Esophagus muscularis mucosa (tissue), 4 donors: ENCODE measurements at regions not wholly inside any gene's neighbourhood (a gene's known extent, or its start where the extent isn't known, plus 50 kb on each side); places are given as distances from the start of the nearest gene placed in this dataset.

ENCODE experiments used
- DNase-seq: peaks from one replicate; pipeline ENCODE4 v3.0.0-alpha.2; 2017; ENCODE audit errors: extremely low spot score
- H3K27ac ChIP-seq, 4 donors: fragments of 200-600 bp; sonication (generic); replicated peaks in 1 of 4; 1 replicate in 3 of 4; 2 replicates in 1 of 4; pipeline ENCODE4 v1.5.1; 2016 to 2019; ENCODE audit warnings: mild to moderate bottlenecking in 1 of 4
- H3K27me3 ChIP-seq, 4 donors: fragments of 200-600 bp; sonication (generic); one replicate each; pipeline versions ENCODE4 v1.5.1 to v1.6.0; 2016 to 2019
- H3K36me3 ChIP-seq, 4 donors: fragments of 200-600 bp; sonication (generic); one replicate each; pipeline ENCODE4 v1.5.1; 2016 to 2019
- H3K4me1 ChIP-seq, 4 donors: fragments of 200-600 bp; sonication (generic); one replicate each; pipeline ENCODE4 v1.5.1; 2016 to 2019
- H3K4me3 ChIP-seq, 4 donors: fragments of 200-600 bp; sonication (generic); 1 replicate in 2 of 4; 2 replicates in 2 of 4; pipeline ENCODE4 v1.5.1; 2016 to 2019; ENCODE audit warnings: mild to moderate bottlenecking in 4 of 4, moderate library complexity in 1 of 4
- H3K9me3 ChIP-seq, 4 donors: fragments of 200-600 bp; sonication (generic); 1 replicate in 3 of 4; 2 replicates in 1 of 4; pipeline ENCODE4 v1.5.1; 2016 to 2019
- EP300 ChIP-seq: sonication (generic); formaldehyde crosslinking; IDR thresholded peaks from one replicate; pipeline ENCODE4 v1.6.1; 2017; ENCODE audit warnings: antibody characterized with exemption
- POLR2A ChIP-seq: fragments of 450-650 bp; IDR thresholded peaks from one replicate; pipeline ENCODE4 v1.6.1; 2017; ENCODE audit warnings: antibody characterized with exemption, moderate library complexity, mild to moderate bottlenecking, low read depth
- POLR2AphosphoS5 ChIP-seq, 2 donors: sonication (generic); formaldehyde crosslinking; IDR thresholded peaks; one replicate each; pipeline ENCODE4 v1.6.1; 2017; ENCODE audit warnings: antibody characterized with exemption in 2 of 2
- WGBS: methylation state at CpG from one replicate; pipeline ENCODE4 v1.1.5; 2018; 5-methylcytosine and 5-hydroxymethylcytosine counted together
- intact Hi-C: fragments of 100-400 bp; cut with DNase I; formaldehyde crosslinking; loops from one replicate; pipeline ENCODE4 v1.15.1; 2023
- TF ChIP-seq, protein P1 (sequence below), 3 experiments: fragments of 200-600 bp in 2 of 3; fragments of 450-650 bp in 1 of 3; sonication (generic) in 2 of 3; IDR thresholded peaks; one replicate each; pipeline ENCODE4 v1.5.1; 2017 to 2019; ENCODE audit warnings: antibody characterized with exemption in 3 of 3, mild to moderate bottlenecking in 2 of 3, moderate library complexity in 1 of 3

DNA sequence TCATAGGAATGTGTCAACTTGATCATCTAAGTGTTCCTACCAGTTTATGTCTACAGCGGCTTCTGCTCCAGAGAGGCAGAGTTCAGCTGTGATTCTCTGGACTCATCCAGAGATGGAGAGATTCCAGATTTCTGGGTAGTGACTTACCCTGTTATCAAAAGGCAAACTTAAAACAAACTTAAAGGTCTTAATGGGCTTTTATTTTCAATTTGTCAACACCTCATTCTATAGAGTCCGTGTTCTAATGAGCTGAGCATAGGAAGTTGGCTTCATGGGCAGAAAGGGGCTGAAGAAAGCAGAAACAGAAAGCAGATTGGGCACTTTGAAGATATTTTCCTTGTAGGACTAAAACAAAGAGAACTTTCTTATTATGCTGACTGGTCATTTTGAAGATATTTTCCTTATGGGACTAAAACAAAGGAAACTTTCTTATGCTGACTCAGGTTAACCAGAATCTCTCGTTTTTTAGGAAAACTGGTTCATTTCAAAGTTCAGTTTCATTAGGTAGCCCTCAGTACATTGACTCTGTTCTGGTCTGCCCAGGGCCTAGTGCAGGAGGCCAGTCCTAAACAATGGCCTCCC lies 185.1 kb downstream of the CDH26 start:
- Histone ChIP-seq H3K36me3 (no peaks in the 10 kb centered on the region), H3K27ac (no peak overlapping the region), H3K9me3 (no peaks in the 10 kb centered on the region), H3K4me3 (no peak overlapping the region), H3K4me1 (peaks cover 0 to 10% (median 2%) of the 10 kb centered on the region in 4 donors), H3K27me3 (no peaks in the 10 kb centered on the region)
- WGBS, result 62% methylated on average over 3 of the region's 3 CpGs
- peak; percentile 21 for DNase-seq
- TF ChIP-seq, protein P1, sequence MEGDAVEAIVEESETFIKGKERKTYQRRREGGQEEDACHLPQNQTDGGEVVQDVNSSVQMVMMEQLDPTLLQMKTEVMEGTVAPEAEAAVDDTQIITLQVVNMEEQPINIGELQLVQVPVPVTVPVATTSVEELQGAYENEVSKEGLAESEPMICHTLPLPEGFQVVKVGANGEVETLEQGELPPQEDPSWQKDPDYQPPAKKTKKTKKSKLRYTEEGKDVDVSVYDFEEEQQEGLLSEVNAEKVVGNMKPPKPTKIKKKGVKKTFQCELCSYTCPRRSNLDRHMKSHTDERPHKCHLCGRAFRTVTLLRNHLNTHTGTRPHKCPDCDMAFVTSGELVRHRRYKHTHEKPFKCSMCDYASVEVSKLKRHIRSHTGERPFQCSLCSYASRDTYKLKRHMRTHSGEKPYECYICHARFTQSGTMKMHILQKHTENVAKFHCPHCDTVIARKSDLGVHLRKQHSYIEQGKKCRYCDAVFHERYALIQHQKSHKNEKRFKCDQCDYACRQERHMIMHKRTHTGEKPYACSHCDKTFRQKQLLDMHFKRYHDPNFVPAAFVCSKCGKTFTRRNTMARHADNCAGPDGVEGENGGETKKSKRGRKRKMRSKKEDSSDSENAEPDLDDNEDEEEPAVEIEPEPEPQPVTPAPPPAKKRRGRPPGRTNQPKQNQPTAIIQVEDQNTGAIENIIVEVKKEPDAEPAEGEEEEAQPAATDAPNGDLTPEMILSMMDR (IDR thresholded peaks at IDR 0.05), result no peak
- TF ChIP-seq POLR2A (no peak), POLR2AphosphoS5 (IDR thresholded peaks at IDR 0.05) (no peak), EP300 (no peak)
- intact Hi-C loops, result no loop called here

DNA sequence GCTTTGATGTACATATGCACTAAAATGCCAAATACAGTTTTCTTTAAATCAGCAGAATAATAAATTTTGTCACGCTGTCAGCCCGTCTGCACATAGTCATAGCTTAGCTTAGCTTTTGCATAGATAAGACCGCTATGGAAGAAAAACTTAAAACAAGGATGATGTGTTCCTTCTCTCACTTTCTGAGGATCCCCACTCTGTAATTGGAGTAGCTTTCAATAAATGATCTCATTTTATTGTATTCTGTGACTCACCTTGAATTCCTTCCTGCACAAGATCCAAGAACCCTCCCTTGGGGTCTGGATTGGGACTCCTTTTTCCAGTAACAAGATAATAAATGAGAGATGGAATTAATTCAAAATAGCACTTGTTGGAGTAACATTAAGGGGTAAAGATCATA lies 186.2 kb downstream of the CDH26 start:
- peaks cover 0 to 10% (median 0%) of the 10 kb centered on the region in 4 donors for H3K4me1 ChIP-seq
- no peaks in the 10 kb centered on the region for H3K27me3 ChIP-seq
- DNase-seq, result no peak
- H3K27ac ChIP-seq, result no peak overlapping the region
- no peak overlapping the region for H3K4me3 ChIP-seq
- intact Hi-C loops, result no loop called here
- TF ChIP-seq POLR2A (no peak), EP300 (no peak)
- TF ChIP-seq, protein P1 (IDR thresholded peaks at IDR 0.05), result no peak
- H3K9me3 ChIP-seq, result no peaks in the 10 kb centered on the region
- no peaks in the 10 kb centered on the region for H3K36me3 ChIP-seq
- WGBS, result 98% methylated on average over 3 of the region's 3 CpGs

DNA sequence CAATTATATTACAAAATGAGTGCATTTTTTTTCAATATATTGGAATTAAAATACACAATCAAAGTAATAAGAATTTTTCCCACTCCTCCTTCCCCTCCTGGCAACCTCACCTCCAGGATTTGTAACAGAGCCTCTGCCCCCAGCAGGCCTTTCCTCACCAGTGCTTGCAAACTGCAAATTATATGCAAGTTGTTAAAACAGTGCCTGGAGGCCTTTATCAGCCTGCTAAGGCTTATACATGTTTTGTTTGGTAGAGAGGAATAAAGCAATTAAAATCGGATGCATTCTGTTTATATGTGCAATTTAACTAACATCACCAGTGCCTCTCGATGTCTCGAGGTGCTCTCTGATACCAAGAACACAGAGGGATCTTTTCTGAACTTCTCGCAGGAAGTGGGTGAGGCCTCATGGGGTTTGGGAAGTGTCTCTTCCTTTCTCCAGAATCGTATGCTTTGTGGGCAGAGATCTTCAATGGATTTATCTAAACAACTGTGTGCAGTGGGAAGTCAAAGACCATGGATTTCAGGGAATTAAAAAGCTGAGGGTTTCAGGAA lies 186.8 kb downstream of the CDH26 start:
- WGBS, result 57% methylated on average over 5 of the region's 5 CpGs
- Histone ChIP-seq H3K9me3 (no peaks in the 10 kb centered on the region), H3K4me3 (no peak overlapping the region), H3K27me3 (no peaks in the 10 kb centered on the region), H3K36me3 (no peaks in the 10 kb centered on the region), H3K4me1 (peaks cover 0 to 10% (median 0%) of the 10 kb centered on the region in 4 donors), H3K27ac (no peak overlapping the region)
- intact Hi-C loops, result no loop called here
- peak; percentile 47 for DNase-seq
- TF ChIP-seq, protein P1 (IDR thresholded peaks at IDR 0.05), result no peak
- TF ChIP-seq POLR2A, result no peak
- no peak for TF ChIP-seq POLR2AphosphoS5 (IDR thresholded peaks at IDR 0.05)
- TF ChIP-seq EP300, result no peak

DNA sequence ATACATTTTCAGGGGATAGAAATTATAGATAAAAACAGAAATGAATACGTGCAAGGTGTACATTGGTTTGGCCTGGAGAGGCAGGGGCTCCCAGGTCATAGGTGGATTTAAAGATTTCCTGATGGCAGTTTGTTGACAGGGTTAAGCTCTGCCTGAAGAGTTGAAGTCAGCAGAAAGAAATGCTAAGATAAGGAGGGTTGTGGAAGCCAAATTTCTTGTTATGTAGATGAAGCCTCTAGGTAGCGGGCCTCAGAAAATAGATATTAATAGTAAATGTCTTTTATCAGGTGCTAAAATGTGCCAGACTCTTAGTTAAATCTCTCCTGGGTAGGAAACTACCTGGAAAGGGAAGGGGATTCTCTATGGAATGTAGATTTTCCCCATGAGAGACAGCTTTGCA lies 188.8 kb downstream of the CDH26 start:
- DNase-seq, result no peak
- intact Hi-C loops, result no loop called here

More for the DNA sequence above, 188.8 kb downstream of the CDH26 start:
- Histone ChIP-seq H3K36me3 (no peaks in the 10 kb centered on the region), H3K27me3 (no peaks in the 10 kb centered on the region), H3K9me3 (no peaks in the 10 kb centered on the region), H3K4me3 (no peak overlapping the region), H3K4me1 (peaks cover 0 to 5% (median 0%) of the 10 kb centered on the region in 4 donors), H3K27ac (no peak overlapping the region)
- 79% methylated on average over 2 of the region's 2 CpGs for WGBS
- TF ChIP-seq POLR2AphosphoS5 (IDR thresholded peaks at IDR 0.05), result no peak
- TF ChIP-seq, protein P1 (IDR thresholded peaks at IDR 0.05), result no peak
- no peak for TF ChIP-seq EP300
- no peak for TF ChIP-seq POLR2A
